ENCODE measurements at regions not wholly inside any gene's neighbourhood (a gene's known extent, or its start where the extent isn't known, plus 50 kb on each side); places are given as distances from the start of the nearest gene placed in this dataset.
A peak's percentile ranks its signal among the peaks of the same experiment; 100 is the strongest.
"Not testable (repeated sequence)": the region's sequence is repeated elsewhere in the genome, so short reads cannot be mapped to it uniquely, and the experiment has no call there.

DNA sequence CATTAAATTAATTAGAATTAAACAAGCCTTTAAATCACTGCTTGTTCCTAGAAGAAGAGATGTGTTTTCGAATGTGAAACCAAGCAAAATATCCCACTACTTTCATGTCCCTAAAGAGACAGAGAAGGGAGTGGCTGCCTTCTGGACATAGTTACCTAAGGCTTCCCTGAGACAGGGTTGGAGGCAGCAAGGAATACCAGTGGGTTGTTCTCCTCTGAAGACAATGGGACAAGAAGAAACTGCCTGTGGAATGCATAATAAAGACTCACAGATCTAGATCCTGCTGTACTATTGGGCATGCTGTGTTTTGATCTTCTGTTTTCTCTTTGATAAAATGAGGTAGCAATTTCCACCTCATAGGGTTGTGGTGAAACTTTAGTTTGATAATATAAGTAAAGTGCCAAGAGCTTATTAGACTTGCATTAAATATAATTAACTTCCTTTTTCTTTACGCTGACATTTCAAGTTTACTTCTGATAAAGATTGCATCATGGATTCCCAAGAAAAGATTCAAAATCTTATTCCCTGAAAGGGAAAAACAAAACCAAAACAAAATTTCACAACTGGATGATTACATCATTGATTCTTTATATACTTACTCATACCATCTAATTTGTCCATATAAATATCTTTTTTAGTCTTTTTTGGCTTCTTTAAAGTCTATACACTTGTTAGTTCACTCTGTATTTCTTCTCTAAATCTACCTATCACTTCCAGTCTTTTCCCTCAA, 621.3 kb downstream of the ETS1 start:
- peak; percentile 4 for DNase-seq (ENCODE audit: low read depth, low spot score)

DNA sequence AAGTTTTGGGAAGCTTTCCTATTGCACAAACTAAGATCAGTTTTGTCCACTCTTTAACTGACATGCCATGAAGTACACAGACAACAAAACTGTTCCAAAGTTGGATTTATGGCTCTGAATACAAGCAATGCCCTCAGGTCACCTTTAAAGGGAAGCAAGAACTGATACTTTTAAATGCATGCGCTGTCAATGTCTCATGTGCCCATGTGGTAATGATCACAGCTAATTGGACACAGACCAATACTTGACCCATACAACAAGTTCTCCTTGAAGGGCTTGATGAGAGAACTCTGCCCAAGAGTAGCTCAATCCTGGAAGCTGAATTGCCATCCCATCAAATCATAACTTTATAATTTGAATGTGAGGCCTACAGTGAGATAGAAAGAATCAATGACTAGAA, 624.9 kb downstream of the ETS1 start:
- DNase-seq (ENCODE audit: low read depth, low spot score) = no peak

DNA sequence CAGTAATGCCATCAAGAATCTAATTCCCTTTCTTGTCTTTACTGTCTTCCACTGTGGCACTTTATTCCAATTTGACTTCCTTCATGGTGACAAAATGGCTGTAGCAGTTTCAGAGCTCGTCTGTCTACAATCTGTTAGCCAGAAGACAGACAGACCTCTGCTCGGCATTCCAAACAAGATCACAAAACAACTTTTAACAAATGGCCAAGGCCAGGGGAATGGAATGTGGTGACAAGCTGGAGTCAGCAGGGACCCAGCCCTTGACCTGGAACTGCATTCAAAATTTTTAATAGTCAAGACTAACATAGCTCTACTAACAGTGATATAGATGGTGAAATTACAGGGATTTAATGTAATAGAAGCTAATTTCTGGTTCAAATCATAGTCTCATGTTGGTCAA, 637.2 kb downstream of the ETS1 start:
- DNase-seq (ENCODE audit: low read depth, low spot score) = no peak

DNA sequence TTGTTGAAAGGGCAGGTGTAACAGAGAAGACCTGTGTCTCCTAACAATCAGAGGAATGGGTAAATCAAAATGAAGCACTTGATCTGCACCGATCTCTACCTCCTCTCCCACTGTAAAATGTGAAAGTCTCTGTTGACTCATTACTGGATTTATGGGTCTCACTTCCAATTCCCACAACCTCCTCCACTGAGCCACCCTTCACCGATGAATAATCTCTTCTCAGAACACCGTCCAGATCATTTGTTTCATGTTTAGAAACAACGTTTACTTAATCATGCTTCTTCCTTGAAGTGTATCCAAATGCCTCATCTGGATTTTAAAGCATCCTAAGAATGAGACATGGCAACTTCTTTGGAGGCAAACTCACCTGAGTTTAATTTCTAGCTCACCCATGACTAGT, 643.6 kb downstream of the ETS1 start:
- no peak for DNase-seq (ENCODE audit: low read depth, low spot score)

DNA sequence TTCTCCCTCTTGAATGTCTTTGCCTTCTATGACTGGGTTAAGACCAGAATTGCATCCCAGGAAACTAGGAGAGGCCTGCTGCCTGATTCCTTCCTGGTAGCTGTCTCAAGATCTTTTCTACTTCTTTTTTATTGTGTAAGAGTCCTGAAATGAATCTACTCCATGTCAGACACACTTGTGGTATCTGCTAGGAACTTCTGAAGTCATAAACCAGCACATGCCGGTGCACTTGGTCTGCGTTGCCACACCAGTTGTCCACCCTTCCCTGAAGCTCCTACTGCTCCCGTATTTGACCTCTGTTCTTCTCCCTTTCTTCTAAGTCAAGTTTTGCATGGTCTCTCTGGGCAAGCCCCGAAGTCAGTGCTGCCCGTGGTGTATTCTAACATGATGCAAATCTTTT, 644.2 kb downstream of the ETS1 start:
- no peak for DNase-seq (ENCODE audit: low read depth, low spot score)

DNA sequence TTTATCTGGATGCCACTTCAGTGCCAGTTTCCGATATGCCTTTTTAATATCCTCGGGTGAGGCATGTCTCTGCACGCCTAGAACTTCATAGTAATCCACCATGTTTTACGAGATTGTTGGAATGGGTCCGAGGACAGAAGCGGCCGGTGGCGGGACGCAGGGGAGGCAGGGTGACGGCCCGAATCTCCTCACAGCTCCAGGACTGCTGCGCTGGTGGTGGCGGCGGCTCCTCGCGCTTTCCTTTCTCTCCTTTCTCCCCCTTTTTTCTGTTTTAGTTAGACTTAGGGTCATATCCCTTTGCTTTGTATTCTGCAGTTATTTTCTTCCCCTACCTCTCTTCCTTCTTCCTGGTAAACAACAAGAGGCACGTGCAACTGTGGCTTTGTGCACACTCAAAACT, 645.8 kb downstream of the ETS1 start:
- DNase-seq (ENCODE audit: low read depth, low spot score) = not testable (repeated sequence)

DNA sequence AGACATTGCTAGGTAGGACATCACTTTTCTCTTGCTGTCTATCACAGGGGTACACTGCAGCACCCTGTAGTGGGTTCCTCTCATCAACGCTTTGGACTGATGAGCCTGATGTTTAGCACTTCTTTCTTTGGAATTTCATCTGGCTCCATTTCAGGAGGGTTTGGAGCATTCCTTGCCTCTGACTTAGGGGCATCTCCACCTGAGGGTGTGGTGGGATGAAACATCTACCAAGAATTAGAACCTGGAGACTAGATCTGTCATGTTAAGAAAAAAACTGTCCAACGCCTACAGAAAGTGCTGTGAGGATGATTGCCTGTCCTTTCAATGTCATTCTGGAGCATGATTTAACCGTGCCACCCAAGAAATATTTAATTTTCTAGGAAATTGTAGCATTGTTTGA, 648.4 kb downstream of the ETS1 start:
- no peak for DNase-seq (ENCODE audit: low read depth, low spot score)

DNA sequence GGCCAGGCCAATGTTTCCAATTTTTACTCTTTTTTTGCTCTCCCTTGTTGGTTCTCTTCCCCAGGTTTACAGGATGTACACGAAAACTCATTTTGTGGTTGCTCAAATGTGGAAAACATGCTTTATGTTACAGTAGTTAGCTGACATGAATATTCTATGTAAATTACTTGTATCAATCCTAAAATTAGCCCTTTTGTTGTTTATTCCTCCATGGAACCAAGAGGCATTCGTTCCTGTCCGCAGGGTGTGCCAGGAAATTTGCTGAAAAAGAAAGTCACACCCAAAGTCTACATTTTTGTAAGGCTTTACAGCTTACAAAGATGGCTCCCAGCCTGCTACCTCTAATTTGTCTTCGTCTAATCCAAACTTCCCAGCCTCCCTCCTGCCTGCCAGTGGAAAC, 652.3 kb downstream of the ETS1 start:
- DNase-seq (ENCODE audit: low read depth, low spot score) = no peak

DNA sequence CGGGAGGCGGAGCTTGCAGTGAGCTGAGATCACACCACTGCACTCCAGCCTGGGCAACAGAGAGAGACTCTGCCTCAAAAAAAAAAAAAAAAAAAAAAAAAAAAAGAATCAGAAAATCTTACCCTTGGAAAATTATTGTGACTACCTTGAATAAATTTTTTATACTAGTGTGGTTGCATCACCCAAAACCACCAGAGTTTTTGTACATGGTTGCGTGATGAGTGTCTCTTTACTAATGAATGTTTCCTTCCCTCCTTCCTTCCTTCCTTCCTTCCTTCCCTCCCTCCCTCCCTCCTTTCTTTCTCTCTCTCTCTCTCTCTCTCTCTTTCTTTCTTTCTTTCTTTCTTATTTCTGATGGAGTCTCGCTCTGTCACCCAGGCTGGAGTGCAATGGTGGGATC, 653.4 kb downstream of the ETS1 start:
- not testable (repeated sequence) for DNase-seq (ENCODE audit: low read depth, low spot score)

DNA sequence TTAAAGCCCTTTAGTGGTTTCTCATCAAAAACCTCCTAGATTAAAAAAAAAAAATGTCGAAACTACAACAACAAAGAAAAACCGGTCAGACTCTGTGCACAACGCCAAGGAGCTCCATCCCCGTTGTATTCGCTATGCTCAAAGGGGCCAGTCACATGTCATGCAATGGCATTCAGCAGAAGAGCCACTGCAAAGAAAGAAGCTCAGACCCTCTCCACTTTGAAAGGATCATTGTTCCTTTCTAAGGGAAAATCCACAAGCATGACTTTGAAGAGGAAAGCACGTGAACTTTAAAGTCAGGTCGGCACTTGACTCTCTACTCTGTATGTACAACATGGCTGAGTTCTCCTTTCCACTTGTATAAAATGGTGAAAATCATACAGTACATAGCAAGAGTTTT, 655.6 kb downstream of the ETS1 start:
- DNase-seq (ENCODE audit: low read depth, low spot score) = no peak

DNA sequence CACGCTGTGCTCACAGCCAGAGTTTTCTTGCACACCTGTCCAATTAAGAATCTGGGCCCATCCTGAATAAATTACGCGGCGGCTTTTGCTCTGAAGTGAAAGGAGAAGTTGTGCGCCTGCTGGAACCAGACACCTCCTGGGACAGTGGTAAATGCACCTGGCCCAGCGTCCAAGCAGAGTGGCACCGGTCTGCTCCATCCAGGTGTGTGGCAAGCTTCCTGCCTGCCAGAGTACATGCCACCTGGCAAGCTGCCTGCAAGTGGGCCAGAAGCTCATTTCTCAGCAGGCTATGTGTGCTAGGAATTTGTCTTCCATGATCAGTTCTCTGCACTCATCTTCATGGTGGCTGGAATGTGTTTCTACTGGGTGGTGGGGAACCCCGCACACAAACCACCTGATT, 660.6 kb downstream of the ETS1 start:
- DNase-seq (ENCODE audit: low read depth, low spot score) = no peak

DNA sequence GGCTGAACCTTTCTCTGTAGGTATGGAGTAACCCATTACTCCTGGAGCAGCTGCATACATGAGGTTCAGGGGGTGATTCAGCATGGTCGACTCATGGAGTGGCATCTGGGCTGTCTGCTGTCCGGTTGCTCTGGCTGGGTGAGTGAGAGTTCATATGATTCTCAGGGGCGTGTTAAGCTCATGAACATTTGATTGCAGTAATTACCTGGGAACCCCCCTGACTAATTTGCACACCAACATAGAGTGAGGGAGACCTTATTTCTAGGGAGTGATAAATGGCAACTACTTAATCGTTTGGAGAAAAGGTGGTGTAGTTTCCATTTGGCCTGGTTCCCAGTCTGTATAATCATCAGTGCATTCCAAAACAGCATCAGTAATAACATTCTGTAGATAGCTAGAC, 661.9 kb downstream of the ETS1 start:
- peak; percentile 12 for DNase-seq (ENCODE audit: low read depth, low spot score)

DNA sequence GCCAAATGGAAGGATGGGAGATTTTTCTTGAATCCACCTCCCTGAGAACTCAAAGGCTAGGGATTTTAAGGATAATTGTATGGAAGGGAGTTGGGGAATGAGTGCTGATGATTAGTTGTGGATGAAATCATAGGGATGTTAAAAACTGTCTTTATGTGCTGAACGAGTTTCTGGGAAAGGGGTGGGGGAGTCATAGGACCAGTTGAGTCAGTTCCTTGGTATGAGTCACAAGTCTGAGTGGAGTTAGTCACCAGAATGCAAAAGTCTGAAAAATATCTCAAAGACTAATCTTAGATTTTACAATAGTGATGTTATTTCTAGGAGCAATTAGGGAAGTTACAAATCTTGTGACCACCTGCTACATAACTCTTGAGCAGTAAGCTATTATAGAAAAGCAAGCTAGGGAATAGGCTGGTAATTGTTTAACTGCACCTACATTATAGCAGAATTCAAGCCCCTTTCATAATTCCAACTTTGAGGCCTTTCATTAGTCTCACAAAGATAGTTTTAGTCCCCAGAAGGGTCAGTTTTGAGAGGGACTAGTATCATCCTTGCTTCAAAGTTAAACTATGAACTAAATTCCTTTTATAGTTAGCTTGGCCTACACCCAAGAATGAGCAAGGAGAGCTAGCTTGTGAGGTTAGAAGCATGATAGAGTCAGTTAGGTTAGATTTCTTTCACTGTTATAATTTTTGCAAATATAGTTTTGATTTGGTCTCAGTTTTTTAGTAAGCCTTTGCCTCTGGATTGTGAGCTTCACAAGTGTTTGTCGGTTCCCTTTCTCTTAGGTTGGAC, 668.0 kb downstream of the ETS1 start:
- DNase-seq (ENCODE audit: low read depth, low spot score) = peak; percentile 60

DNA sequence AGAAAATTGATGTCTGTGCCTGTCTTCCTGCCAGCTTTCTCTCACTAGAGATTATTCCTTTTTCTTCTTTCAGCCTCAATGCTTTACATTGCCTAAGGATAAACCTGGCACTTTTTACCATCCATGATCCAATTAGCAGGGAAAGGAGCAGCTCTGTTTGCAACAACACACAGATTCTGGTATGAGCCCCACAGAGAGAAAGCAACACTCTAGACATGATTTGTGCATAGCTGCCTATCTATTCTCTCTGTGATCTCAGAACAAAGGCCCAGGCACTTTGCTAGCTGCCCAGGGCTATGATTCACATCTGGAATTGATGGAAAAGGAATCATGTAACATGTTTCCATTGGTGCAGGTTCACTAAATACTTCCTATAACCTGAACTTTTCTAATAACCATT, 685.0 kb downstream of the ETS1 start:
- no peak for DNase-seq (ENCODE audit: low read depth, low spot score)

DNA sequence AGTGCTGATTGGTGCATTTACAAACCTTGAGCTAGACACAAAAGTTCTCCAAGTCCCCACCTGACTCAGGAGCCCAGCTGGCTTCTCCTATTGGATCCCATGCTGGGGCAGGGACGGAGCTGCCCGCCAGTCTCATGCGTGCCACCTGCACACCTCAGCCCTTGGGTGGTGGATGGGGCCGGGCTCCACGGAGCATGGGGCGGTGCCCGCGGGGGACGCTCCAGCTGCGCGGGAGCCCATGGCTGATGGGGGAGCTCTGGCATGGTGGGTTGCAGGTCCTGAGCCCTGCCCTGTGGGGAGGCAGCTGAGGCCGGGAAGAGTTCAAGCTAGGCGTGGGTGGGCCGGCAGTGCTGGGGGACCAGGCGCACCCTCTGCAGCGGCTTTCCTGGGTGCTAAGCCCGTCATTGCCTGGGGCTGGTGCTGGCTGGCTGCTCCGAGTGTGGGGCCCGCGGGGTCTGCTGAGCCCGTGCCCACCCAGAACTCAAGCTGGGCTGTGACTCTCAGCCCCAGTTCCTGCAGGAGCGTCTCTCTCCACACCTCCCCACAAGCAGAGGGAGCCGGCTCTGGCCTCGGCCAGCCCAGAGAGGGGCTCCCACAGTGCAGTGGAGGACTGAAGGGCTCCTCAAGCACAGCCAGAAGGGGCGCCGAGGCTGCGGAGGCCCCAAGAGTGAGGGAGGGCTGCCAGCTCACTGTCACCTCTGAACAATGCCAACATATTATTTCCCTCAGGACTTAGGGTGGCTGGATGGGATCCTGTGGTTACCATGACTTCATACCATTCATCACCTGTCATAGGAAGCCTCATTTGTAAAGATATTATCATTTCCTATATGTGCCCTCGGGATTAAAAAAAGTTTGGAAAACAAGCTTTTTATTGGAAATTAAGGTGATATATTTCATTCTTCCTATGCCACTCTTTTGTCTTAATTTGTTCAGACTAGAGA, 688.7 kb downstream of the ETS1 start:
- no peak for DNase-seq (ENCODE audit: low read depth, low spot score)

DNA sequence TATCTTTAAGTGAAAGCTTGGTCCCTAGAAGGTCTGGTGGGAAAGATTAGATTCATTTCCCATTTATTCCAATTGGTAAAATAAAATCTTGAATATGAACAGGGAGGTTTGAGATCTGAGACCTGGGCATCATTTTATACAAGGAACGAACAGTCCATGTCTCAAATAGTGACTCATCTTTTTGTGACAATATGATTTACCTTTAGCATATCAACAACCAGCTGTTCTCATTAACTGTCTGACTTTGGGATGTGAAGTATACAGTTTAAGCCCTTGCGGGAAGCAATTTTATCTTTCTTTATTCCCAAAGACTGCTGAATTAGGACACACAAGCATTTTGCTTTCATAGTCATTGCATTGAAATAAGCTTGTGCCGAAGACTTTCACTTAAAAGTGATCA, 691.6 kb downstream of the ETS1 start:
- DNase-seq (ENCODE audit: low read depth, low spot score) = no peak

DNA sequence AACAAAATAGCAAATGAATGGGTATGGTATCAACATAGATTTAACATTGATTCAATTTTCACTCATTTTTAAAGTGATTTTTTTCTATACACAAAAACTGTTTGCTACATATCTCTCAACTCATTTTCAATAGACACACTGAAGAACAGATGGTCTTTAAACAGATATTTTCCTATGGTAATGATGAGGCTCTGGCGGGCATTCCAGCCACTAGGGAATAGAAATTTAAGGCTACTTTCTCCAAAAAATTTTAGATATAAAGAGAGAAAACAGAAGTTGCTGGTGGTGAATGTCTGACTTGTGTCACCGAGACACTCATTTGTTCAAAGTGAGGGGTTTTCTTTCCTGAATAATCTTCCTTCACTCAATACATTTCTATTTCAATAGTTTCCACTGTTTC, 693.0 kb downstream of the ETS1 start:
- DNase-seq (ENCODE audit: low read depth, low spot score) = no peak

DNA sequence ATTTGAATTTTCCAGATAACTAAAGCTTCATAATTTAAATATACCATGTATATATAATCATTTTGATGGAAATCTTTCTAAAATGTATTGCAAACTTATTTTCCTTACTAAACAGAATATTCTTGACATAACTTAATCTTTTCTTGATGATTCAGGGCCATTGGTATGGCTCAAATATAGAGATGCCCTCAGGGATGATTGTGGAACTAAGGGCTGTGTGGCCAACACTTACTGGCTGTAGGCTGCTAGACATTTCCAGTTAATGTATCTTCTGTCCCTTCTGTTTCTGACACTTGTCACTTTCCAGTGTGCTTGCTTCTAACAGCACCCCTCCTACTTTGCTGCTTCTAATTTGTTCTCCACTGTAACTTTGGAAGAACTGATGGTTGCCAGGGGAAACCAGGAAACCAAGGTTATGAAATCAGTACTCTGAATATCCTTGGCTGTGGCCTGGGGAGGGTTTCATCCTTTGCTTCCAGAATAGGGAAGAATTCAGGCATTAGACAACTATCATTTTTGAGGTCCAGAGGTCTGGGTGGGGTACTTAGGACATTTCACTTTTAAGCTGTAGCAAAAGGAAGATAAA, 697.2 kb downstream of the ETS1 start:
- peak; percentile 2 for DNase-seq (ENCODE audit: low read depth, low spot score)

DNA sequence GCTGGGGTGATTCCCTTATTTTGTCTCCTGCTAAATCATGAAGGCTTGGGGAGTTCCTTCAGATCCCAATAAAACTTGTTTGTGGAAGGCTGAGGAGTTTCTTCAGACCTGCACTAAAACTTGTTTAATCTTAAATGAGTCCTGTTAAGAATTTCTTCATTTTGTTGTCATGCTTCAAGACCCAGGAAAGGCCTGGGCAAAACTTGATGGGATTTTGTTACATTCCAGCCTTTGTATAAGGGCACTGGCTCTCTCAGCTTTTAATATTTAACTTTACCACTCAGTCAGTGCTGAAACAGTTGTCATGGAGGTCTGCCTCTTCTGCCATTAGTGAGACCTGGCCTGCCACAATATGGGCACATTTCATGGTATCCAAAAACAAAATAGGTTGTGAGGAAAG, 699.0 kb downstream of the ETS1 start:
- no peak for DNase-seq (ENCODE audit: low read depth, low spot score)

DNA sequence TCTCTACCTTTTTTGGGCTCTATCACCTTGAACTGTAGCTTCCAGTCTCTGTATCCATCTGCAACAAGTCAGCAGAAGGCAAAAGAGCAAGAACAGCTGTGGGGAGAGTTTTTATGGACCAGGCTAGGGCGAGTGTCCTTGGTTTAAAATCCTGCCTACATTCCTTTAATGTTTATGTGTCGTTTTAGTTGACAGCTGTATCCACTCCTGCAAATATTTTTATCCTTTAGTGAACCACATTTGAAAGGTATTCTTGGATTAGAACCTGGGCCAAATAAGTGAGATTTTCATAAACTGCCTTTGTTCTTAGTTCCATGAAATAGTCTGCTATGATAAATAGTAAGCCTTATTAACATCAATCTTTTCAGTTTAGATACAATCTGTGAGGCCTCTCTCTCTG, 712.2 kb downstream of the ETS1 start:
- no peak for DNase-seq (ENCODE audit: low read depth, low spot score)

DNA sequence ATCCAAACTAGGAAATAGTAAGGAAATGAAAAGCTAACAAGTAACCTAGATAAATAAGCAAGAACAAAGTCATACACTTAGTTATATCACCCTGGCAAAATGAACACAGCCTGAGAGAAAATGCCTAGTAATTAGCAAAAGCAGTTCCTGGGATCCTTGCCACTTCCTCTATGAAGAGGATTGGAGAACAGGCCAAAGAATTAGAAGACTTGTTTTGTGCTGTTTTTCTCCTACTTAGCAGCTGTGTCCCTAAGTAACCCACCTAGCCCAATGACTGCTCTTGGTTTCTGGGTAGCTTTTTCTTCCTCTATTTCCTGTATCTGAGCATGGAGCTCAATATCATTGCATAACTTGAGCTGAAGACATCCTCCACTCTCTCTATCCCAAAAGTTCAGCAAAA, 713.9 kb downstream of the ETS1 start:
- DNase-seq (ENCODE audit: low read depth, low spot score) = peak; percentile 2

DNA sequence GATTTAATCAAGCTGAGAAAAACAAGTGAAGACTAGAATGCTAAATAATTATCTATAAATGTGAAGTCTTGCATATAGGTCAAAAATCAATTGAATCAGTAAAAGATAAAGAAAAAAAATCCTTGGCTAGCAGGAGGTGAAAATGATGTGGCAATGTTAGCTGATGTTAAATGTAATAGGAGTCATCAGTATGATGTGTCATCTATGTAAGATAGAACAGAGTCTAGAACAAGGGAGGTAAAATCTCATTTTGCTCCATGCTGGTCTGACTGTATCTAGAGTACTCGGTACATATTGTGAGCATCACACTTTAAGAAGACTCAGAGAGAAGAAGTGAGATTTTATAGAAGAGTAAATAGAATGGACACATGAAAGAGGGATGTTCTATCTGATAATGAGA, 721.2 kb downstream of the ETS1 start:
- no peak for DNase-seq (ENCODE audit: low read depth, low spot score)
